ENCODE measurements at regions not wholly inside any gene's neighbourhood (a gene's known extent, or its start where the extent isn't known, plus 50 kb on each side); places are given as distances from the start of the nearest gene placed in this dataset.

DNA sequence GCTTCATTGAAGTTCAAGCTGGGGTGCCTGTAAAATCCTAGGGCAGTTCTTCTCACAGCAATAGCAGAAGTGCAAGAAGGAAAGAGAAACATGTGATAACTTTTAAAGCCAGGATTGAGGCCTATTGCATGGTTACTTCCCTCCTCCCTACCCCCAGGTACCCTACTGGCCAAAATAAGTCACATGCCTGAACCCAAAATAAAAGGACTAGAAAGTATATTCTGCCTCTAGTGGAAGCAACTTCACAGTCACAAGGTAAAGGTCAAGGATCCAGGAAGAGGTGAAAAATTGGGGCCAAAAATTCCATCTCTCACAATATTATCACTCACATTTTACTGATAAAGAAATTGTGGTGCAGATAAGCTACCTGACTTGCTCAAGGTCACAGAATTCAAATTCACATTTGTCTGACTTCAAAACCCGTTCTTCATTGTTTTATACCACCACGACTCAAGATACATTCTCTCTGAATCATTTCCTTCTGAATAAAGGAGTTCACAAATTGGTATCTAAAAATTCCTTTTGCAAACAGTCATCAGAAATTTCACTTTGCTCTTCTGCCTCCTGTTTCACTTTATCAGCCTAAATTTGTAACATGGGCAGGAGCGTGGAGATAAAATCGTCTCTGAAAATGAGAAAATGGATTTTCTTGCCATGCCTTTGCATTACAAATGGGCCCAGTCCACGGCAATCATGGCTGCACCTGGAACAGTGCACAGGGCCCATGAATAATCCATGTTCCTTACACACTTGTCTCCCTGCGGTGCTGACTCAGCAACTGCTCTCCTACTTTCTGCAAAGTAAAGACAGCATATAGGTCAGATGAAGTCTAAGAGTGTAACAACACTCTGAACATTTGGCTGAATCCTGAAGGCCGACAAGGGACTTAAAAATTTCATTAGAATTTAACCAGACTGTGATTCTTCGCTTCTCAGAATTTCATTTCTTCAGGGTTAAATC lies 485.3 kb upstream of the NFIA start:
- no peak for DNase-seq
- no peak for TF ChIP-seq POLR2A (IDR thresholded peaks at IDR 0.05)
- TF ChIP-seq, protein P1, sequence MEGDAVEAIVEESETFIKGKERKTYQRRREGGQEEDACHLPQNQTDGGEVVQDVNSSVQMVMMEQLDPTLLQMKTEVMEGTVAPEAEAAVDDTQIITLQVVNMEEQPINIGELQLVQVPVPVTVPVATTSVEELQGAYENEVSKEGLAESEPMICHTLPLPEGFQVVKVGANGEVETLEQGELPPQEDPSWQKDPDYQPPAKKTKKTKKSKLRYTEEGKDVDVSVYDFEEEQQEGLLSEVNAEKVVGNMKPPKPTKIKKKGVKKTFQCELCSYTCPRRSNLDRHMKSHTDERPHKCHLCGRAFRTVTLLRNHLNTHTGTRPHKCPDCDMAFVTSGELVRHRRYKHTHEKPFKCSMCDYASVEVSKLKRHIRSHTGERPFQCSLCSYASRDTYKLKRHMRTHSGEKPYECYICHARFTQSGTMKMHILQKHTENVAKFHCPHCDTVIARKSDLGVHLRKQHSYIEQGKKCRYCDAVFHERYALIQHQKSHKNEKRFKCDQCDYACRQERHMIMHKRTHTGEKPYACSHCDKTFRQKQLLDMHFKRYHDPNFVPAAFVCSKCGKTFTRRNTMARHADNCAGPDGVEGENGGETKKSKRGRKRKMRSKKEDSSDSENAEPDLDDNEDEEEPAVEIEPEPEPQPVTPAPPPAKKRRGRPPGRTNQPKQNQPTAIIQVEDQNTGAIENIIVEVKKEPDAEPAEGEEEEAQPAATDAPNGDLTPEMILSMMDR (IDR thresholded peaks at IDR 0.05) = no peak
- Histone ChIP-seq H3K27me3 (no peaks in the 10 kb centered on the region), H3K9me3 (no peaks in the 10 kb centered on the region), H3K27ac (no peak overlapping the region), H3K36me3 (no peaks in the 10 kb centered on the region), H3K4me1 (no peaks in the 10 kb centered on the region), H3K4me3 (no peak overlapping the region)
- intact Hi-C loops (cut with DNase I; ENCODE audit: low total_unique reads) = no loop called here

DNA sequence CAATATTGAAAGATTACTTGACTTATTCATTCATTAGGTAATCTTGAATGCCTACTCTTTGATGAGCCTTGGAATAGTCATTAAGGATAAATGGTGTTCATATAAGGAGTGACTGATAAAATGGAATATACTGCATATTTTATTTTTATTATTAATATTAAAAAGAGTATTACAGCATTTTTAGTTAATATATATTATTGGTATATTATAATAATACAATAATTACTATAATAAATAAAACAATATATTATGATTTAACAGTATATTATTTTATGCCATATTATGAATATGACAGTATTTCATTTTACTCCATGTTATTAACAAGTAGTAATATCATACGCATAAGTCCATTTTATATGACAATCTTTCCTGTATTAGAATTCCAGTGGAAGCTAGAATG lies 490.8 kb upstream of the NFIA start:
- no peaks in the 10 kb centered on the region for H3K36me3 ChIP-seq
- H3K9me3 ChIP-seq = no peaks in the 10 kb centered on the region
- H3K4me3 ChIP-seq = no peak overlapping the region
- no peak overlapping the region for H3K27ac ChIP-seq
- no peak for DNase-seq
- no peaks in the 10 kb centered on the region for H3K27me3 ChIP-seq
- intact Hi-C loops (cut with DNase I; ENCODE audit: low total_unique reads) = no loop called here
- no peaks in the 10 kb centered on the region for H3K4me1 ChIP-seq
- TF ChIP-seq, protein P1 (IDR thresholded peaks at IDR 0.05) = no peak
- TF ChIP-seq POLR2A (IDR thresholded peaks at IDR 0.05) = no peak

DNA sequence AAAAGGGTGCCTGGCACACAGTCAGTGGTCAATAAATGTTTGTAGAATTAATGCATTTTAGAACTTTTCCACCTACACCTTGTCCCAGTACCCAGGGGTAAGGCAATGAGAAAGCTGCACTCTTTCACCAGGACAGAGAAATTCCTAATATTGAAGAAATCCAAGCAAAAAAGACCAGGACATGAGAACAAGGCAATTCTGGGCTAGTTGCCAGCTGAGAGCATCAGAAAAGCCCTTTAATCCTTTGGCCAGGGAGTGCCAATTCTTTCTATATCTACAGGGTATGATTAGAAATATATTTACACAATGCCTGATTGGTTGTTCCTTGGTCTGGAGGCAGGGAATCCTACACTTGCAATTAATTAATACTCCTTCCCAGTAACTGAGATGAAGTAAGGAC lies 492.4 kb upstream of the NFIA start:
- Histone ChIP-seq H3K27me3 (no peaks in the 10 kb centered on the region), H3K27ac (no peak overlapping the region), H3K9me3 (no peaks in the 10 kb centered on the region), H3K4me3 (no peak overlapping the region), H3K4me1 (no peaks in the 10 kb centered on the region), H3K36me3 (no peaks in the 10 kb centered on the region)
- TF ChIP-seq, protein P1 (IDR thresholded peaks at IDR 0.05) = no peak
- no peak for DNase-seq
- intact Hi-C loops (cut with DNase I; ENCODE audit: low total_unique reads) = no loop called here

DNA sequence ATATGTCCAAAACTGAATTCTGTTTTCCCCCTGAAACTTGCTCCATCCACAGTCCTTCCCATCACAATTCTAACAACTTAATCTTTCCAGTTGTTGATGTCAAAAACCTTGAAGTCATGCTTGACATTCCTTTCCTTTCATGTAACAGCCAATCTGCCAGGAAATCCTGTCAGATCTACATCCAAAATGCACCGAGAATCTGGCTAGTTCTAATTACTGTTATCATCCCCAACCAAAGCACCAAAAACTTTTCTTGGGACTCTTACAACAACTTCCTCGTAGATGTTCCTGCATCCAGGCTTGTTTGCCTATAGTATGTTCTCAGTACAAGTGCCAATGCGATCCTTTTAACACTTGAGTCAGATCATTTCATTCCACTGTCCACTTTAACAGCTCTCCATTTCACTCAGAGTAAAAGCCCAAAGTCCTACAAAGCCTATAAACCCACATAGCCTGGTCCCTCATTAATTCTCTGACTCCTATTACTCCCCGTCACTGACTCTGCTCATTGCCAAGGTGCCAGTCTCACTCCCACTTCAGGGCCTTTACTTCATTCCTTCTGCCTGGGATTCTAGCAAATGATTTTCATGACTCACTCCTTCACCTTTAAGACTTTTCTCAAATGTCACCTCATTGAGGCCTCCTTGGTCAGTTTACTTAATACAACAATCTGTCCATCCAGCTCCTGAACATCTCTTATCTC lies 493.2 kb upstream of the NFIA start:
- H3K9me3 ChIP-seq = no peaks in the 10 kb centered on the region
- H3K4me3 ChIP-seq = no peak overlapping the region
- no peaks in the 10 kb centered on the region for H3K4me1 ChIP-seq
- DNase-seq = no peak
- H3K36me3 ChIP-seq = no peaks in the 10 kb centered on the region
- TF ChIP-seq POLR2A (IDR thresholded peaks at IDR 0.05) = no peak
- TF ChIP-seq, protein P1 (IDR thresholded peaks at IDR 0.05) = no peak
- intact Hi-C loops (cut with DNase I; ENCODE audit: low total_unique reads) = no loop called here
- no peaks in the 10 kb centered on the region for H3K27me3 ChIP-seq
- no peak overlapping the region for H3K27ac ChIP-seq

DNA sequence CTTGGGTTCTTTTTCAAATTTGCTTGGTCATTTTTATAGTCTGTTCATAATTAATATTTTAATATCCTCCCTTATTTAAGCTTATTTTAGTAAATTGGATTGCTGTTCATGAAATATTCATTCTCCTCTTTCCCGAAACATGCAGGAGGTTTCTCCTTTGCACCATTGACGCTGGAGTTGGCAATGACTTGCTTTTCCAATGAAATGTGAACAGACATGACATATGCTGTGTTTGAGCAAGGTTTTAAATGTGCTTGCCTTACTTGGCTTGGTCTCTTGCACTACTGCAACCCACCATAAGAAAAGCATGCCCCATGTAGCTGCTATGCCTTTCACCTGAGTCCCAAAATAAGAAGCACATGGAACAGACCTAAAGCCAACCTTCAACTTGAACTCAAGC lies 498.0 kb upstream of the NFIA start:
- intact Hi-C loops (cut with DNase I; ENCODE audit: low total_unique reads) = no loop called here
- no peak overlapping the region for H3K27ac ChIP-seq
- H3K4me1 ChIP-seq = no peaks in the 10 kb centered on the region
- no peaks in the 10 kb centered on the region for H3K36me3 ChIP-seq
- TF ChIP-seq POLR2A (IDR thresholded peaks at IDR 0.05) = no peak
- TF ChIP-seq, protein P1 (IDR thresholded peaks at IDR 0.05) = no peak
- H3K27me3 ChIP-seq = no peaks in the 10 kb centered on the region
- H3K9me3 ChIP-seq = no peaks in the 10 kb centered on the region
- no peak overlapping the region for H3K4me3 ChIP-seq
- DNase-seq = no peak
